ENCODE measurements at regions not wholly inside any gene's neighbourhood (a gene's known extent, or its start where the extent isn't known, plus 50 kb on each side); places are given as distances from the start of the nearest gene placed in this dataset.

DNA sequence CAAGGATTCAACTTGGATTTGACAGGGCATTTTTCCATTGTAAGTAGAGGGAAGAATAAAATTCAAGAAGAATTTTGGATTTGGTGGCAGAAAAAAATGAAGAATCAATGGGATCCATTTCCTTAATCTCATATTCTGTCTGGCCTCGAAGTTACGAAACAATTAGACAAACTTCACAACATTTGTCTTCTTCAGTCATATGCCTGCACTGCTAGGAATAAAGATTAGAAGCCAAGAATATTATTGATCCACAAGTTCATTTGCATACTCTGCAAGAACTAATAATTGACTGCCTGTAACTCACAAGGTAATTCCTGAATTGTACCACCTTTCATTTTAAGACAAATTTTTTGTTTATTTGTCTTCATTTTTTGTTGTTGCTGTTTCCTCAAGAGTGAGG lies 486.2 kb downstream of the HAO1 start:
- TF ChIP-seq, protein P1, sequence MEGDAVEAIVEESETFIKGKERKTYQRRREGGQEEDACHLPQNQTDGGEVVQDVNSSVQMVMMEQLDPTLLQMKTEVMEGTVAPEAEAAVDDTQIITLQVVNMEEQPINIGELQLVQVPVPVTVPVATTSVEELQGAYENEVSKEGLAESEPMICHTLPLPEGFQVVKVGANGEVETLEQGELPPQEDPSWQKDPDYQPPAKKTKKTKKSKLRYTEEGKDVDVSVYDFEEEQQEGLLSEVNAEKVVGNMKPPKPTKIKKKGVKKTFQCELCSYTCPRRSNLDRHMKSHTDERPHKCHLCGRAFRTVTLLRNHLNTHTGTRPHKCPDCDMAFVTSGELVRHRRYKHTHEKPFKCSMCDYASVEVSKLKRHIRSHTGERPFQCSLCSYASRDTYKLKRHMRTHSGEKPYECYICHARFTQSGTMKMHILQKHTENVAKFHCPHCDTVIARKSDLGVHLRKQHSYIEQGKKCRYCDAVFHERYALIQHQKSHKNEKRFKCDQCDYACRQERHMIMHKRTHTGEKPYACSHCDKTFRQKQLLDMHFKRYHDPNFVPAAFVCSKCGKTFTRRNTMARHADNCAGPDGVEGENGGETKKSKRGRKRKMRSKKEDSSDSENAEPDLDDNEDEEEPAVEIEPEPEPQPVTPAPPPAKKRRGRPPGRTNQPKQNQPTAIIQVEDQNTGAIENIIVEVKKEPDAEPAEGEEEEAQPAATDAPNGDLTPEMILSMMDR (IDR thresholded peaks at IDR 0.05 in 4 of 5, conservative IDR thresholded peaks at IDR 0.05 in 1 of 5) = no peak
- no peak for TF ChIP-seq POLR2A (IDR thresholded peaks at IDR 0.05)
